GM21381 (cell line): ENCODE measurements at regions not wholly inside any gene's neighbourhood (a gene's known extent, or its start where the extent isn't known, plus 50 kb on each side); places are given as distances from the start of the nearest gene placed in this dataset.

Experiments
- ATAC-seq: cut with Tn5 transposase; IDR thresholded peaks from one replicate; pipeline ENCODE4 v1.9.1; 2021; ENCODE audit warnings: mild to moderate bottlenecking, moderate library complexity; ENCODE audit not compliant: unreplicated experiment

DNA sequence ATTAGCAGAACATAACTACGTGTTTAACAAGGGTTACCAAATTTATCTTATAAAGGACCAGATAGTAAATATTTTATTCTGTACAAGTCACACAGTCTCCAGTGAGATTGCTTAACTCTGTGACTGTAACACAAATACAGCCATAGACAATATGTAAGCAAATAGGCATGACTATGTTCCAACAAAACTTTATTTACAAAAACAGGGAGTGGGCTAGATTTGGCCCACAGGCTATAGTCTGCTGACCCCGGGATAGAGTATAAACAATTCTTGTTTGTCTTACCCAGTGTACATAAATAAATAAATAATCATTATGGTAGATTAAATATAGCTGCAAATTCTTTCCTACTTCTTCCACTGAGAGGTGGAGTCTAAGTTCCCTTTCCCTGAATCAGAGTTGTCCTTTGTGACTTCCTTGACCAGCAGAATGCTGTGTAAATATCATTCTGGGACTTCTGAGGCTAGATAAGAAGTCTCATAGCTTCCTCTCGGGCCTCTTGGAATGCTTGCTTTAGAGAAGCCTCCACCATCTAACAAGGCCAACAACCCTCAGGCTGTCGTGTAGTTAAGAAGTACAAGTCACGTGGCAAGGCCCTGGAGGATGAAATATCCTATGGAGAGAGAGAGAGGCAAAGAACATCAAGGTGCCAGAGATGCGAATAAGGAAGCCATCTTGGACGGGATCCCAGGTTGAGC, 59.1 kb upstream of the TMEM244 start:
- ATAC-seq, result no peak

- ATAC-seq, result no peak
These were observed 50.6 kb upstream of the TMEM244 start for GRCh38 chr6:129911732-129912131.
